GM12873 (cell line): ENCODE measurements at regions not wholly inside any gene's neighbourhood (a gene's known extent, or its start where the extent isn't known, plus 50 kb on each side); places are given as distances from the start of the nearest gene placed in this dataset.

Source experiments
- CTCF ChIP-seq: IDR thresholded peaks from 2 replicates; pipeline ENCODE4 v1.5.1; 2012; ENCODE audit warnings: low read depth, mild to moderate bottlenecking, moderate library complexity, low read length, control low read depth; ENCODE audit not compliant: insufficient read depth; ENCODE audit errors: missing control alignments

- TF ChIP-seq CTCF: no peak
These were observed 141.0 kb downstream of the PJA1 start for GRCh38 chrX:69024161-69024736.

- no peak for TF ChIP-seq CTCF
These were observed 142.8 kb downstream of the PJA1 start for GRCh38 chrX:69022430-69022829.

GRCh38 chrX:69021141-69021960 is 143.9 kb downstream of the PJA1 start:
- no peak for TF ChIP-seq CTCF

- TF ChIP-seq CTCF: no peak
These were observed 144.9 kb downstream of the PJA1 start for GRCh38 chrX:69020316-69020715.

- no peak for TF ChIP-seq CTCF
These were observed 146.0 kb downstream of the PJA1 start for GRCh38 chrX:69019073-69019890.

- TF ChIP-seq CTCF: no peak
These were observed 146.7 kb downstream of the PJA1 start for GRCh38 chrX:69018416-69019072.

GRCh38 chrX:69016293-69016941 is 148.8 kb downstream of the PJA1 start:
- TF ChIP-seq CTCF: no peak
